ENCODE measurements at regions not wholly inside any gene's neighbourhood (a gene's known extent, or its start where the extent isn't known, plus 50 kb on each side); places are given as distances from the start of the nearest gene placed in this dataset.
"Not testable (repeated sequence)": the region's sequence is repeated elsewhere in the genome, so short reads cannot be mapped to it uniquely, and the experiment has no call there.

- H3K27me3 ChIP-seq (ENCODE audit: control insufficient read depth, insufficient read depth, low read length), result no peaks in the 10 kb centered on the region
- TF ChIP-seq CTCF (IDR thresholded peaks at IDR 0.05), result no peak
- no peak overlapping the region for H3K4me3 ChIP-seq (ENCODE audit: low read length)
- no peak overlapping the region for H3K27ac ChIP-seq (ENCODE audit: low read length)
- Mint-ChIP-seq H3K9me3 (peaks cover 0 to 2% of the 10 kb centered on the region in 2 donors), H3K27me3 (ENCODE audit: low read depth in 2 of 2) (peaks cover 0 to 9% of the 10 kb centered on the region in 2 donors), H3K4me1 (no peaks in the 10 kb centered on the region), H3K4me3 (no peak overlapping the region), H3K36me3 (no peaks in the 10 kb centered on the region), H3K27ac (no peak overlapping the region)
- ATAC-seq (no peak), DNase-seq (no peak)
- no peaks in the 10 kb centered on the region for H3K9me3 ChIP-seq (ENCODE audit: control insufficient read depth, insufficient read depth, low read length)
- intact Hi-C loops (cut with micrococcal nuclease), result no loop called here
- no peaks in the 10 kb centered on the region for H3K36me3 ChIP-seq (ENCODE audit: control insufficient read depth, insufficient read depth, low read length)
- no peaks in the 10 kb centered on the region for H3K4me1 ChIP-seq (ENCODE audit: control insufficient read depth, insufficient read depth, low read length)
- 96% methylated on average over 6 of the region's 6 CpGs for WGBS (ENCODE audit: insufficient coverage)
These were observed 273.3 kb downstream of the QDPR start for GRCh38 chr4:17238633-17239032.

GRCh38 chr4:17236686-17237085 lies 275.2 kb downstream of the QDPR start:
- Mint-ChIP-seq H3K4me1 (no peaks in the 10 kb centered on the region), H3K27ac (no peak overlapping the region), H3K9me3 (peaks cover 0 to 2% of the 10 kb centered on the region in 2 donors), H3K27me3 (ENCODE audit: low read depth in 2 of 2) (peaks cover 6 to 9% of the 10 kb centered on the region in 2 donors), H3K4me3 (no peak overlapping the region), H3K36me3 (no peaks in the 10 kb centered on the region)
- intact Hi-C loops (cut with micrococcal nuclease), result no loop called here
- Histone ChIP-seq H3K9me3 (ENCODE audit: control insufficient read depth, insufficient read depth, low read length) (no peaks in the 10 kb centered on the region), H3K27me3 (ENCODE audit: control insufficient read depth, insufficient read depth, low read length) (no peaks in the 10 kb centered on the region), H3K4me1 (ENCODE audit: control insufficient read depth, insufficient read depth, low read length) (no peaks in the 10 kb centered on the region), H3K27ac (ENCODE audit: low read length) (no peak overlapping the region), H3K4me3 (ENCODE audit: low read length) (no peak overlapping the region), H3K36me3 (ENCODE audit: control insufficient read depth, insufficient read depth, low read length) (no peaks in the 10 kb centered on the region)
- 53% methylated on average over 1 of the region's 1 CpG for WGBS (ENCODE audit: insufficient coverage)
- no peak for TF ChIP-seq CTCF (IDR thresholded peaks at IDR 0.05)
- no peak for DNase-seq
- no peak for ATAC-seq

- Histone ChIP-seq H3K4me1 (ENCODE audit: control insufficient read depth, insufficient read depth, low read length) (no peaks in the 10 kb centered on the region), H3K9me3 (ENCODE audit: control insufficient read depth, insufficient read depth, low read length) (no peaks in the 10 kb centered on the region), H3K27ac (ENCODE audit: low read length) (no peak overlapping the region), H3K36me3 (ENCODE audit: control insufficient read depth, insufficient read depth, low read length) (no peaks in the 10 kb centered on the region), H3K27me3 (ENCODE audit: control insufficient read depth, insufficient read depth, low read length) (no peaks in the 10 kb centered on the region), H3K4me3 (ENCODE audit: low read length) (no peak overlapping the region)
- no peaks in the 10 kb centered on the region for H3K4me1 Mint-ChIP-seq
- TF ChIP-seq CTCF (IDR thresholded peaks at IDR 0.05), result no peak
- H3K4me3 Mint-ChIP-seq, result no peak overlapping the region
- intact Hi-C loops (cut with micrococcal nuclease), result no loop called here
- peaks cover 6 to 9% of the 10 kb centered on the region in 2 donors for H3K27me3 Mint-ChIP-seq (ENCODE audit: low read depth in 2 of 2)
- peaks cover 0 to 2% of the 10 kb centered on the region in 2 donors for H3K9me3 Mint-ChIP-seq
- no peak for ATAC-seq
- WGBS (ENCODE audit: insufficient coverage), result 80% methylated on average over 1 of the region's 1 CpG
- no peak overlapping the region for H3K27ac Mint-ChIP-seq
- DNase-seq, result no peak
- no peaks in the 10 kb centered on the region for H3K36me3 Mint-ChIP-seq
These were observed 277.2 kb downstream of the QDPR start for GRCh38 chr4:17234678-17235077.

GRCh38 chr4:17232566-17233253 lies 279.2 kb downstream of the QDPR start:
- intact Hi-C loops (cut with micrococcal nuclease), result no loop called here
- ATAC-seq (no peak), DNase-seq (no peak)
- H3K9me3 Mint-ChIP-seq, result peaks cover 0 to 2% of the 10 kb centered on the region in 2 donors
- H3K27me3 Mint-ChIP-seq (ENCODE audit: low read depth in 2 of 2), result peaks cover 6 to 9% of the 10 kb centered on the region in 2 donors
- 90% methylated on average over 3 of the region's 3 CpGs for WGBS (ENCODE audit: insufficient coverage)
- no peaks in the 10 kb centered on the region for H3K27me3 ChIP-seq (ENCODE audit: control insufficient read depth, insufficient read depth, low read length)
- no peaks in the 10 kb centered on the region for H3K9me3 ChIP-seq (ENCODE audit: control insufficient read depth, insufficient read depth, low read length)
- no peak overlapping the region for H3K27ac ChIP-seq (ENCODE audit: low read length)
- no peaks in the 10 kb centered on the region for H3K36me3 ChIP-seq (ENCODE audit: control insufficient read depth, insufficient read depth, low read length)
- TF ChIP-seq CTCF (IDR thresholded peaks at IDR 0.05), result no peak
- H3K4me1 ChIP-seq (ENCODE audit: control insufficient read depth, insufficient read depth, low read length), result no peaks in the 10 kb centered on the region
- no peak overlapping the region for H3K27ac Mint-ChIP-seq
- no peaks in the 10 kb centered on the region for H3K4me1 Mint-ChIP-seq
- H3K4me3 Mint-ChIP-seq, result no peak overlapping the region
- no peaks in the 10 kb centered on the region for H3K36me3 Mint-ChIP-seq
- no peak overlapping the region for H3K4me3 ChIP-seq (ENCODE audit: low read length)

GRCh38 chr4:17231880-17232475 lies 279.9 kb downstream of the QDPR start:
- H3K27ac ChIP-seq (ENCODE audit: low read length); H3K4me3 ChIP-seq (ENCODE audit: low read length); H3K27me3 ChIP-seq (ENCODE audit: control insufficient read depth, insufficient read depth, low read length); H3K9me3 ChIP-seq (ENCODE audit: control insufficient read depth, insufficient read depth, low read length); DNase-seq; H3K36me3 ChIP-seq (ENCODE audit: control insufficient read depth, insufficient read depth, low read length); H3K36me3 Mint-ChIP-seq; H3K9me3 Mint-ChIP-seq; H3K4me1 ChIP-seq (ENCODE audit: control insufficient read depth, insufficient read depth, low read length); H3K4me3 Mint-ChIP-seq; intact Hi-C loops (cut with micrococcal nuclease); H3K27me3 Mint-ChIP-seq (ENCODE audit: low read depth in 2 of 2); H3K4me1 Mint-ChIP-seq; H3K27ac Mint-ChIP-seq; ATAC-seq: not testable (repeated sequence)
- 82% methylated on average over 8 of the region's 9 CpGs for WGBS (ENCODE audit: insufficient coverage)
